OCI-LY7 (cell line): ENCODE measurements at regions not wholly inside any gene's neighbourhood (a gene's known extent, or its start where the extent isn't known, plus 50 kb on each side); places are given as distances from the start of the nearest gene placed in this dataset.

Experiments
- CTCF ChIP-seq: fragments of 200-600 bp; sonication (generic); conservative IDR thresholded peaks from 2 replicates; pipeline ENCODE4 v1.5.1; 2014; ENCODE audit warnings: mild to moderate bottlenecking, antibody characterized with exemption, low read length, moderate library complexity, mixed read lengths
- EZH2phosphoT487 ChIP-seq: fragments of 200-600 bp; sonication (generic); IDR thresholded peaks from 2 replicates; pipeline ENCODE4 v1.6.1; 2018; ENCODE audit warnings: low read depth, borderline replicate concordance, mild to moderate bottlenecking, mixed run types, antibody characterized with exemption, low read length, moderate library complexity, mixed read lengths

- TF ChIP-seq CTCF (no peak), EZH2phosphoT487 (no peak)
These were observed 234.2 kb downstream of the HACE1 start for GRCh38 chr6:104625536-104625935.
